GM19238 (cell line): ENCODE measurements at regions not wholly inside any gene's neighbourhood (a gene's known extent, or its start where the extent isn't known, plus 50 kb on each side); places are given as distances from the start of the nearest gene placed in this dataset.
"Not testable (repeated sequence)": the region's sequence is repeated elsewhere in the genome, so short reads cannot be mapped to it uniquely, and the experiment has no call there.

ENCODE experiments used
- DNase-seq: peaks from one replicate; pipeline ENCODE4 v3.0.0; 2011; ENCODE audit warnings: low spot score; ENCODE audit not compliant: insufficient read length

GRCh38 chr7:32650356-32650755 is 155.1 kb downstream of the AVL9 start:
- not testable (repeated sequence) for DNase-seq

GRCh38 chr7:32648408-32649156 is 153.3 kb downstream of the AVL9 start:
- no peak for DNase-seq

GRCh38 chr7:32645255-32645654 is 150.0 kb downstream of the AVL9 start:
- DNase-seq, result not testable (repeated sequence)

GRCh38 chr7:32643194-32643593 is 147.9 kb downstream of the AVL9 start:
- no peak for DNase-seq

GRCh38 chr7:32639122-32639521 is 143.8 kb downstream of the AVL9 start:
- DNase-seq, result no peak

- DNase-seq, result not testable (repeated sequence)
Measured at GRCh38 chr7:32638479-32639121, 143.3 kb downstream of the AVL9 start.
